ENCODE measurements at regions not wholly inside any gene's neighbourhood (a gene's known extent, or its start where the extent isn't known, plus 50 kb on each side); places are given as distances from the start of the nearest gene placed in this dataset.
"Not testable (repeated sequence)": the region's sequence is repeated elsewhere in the genome, so short reads cannot be mapped to it uniquely, and the experiment has no call there.

GRCh38 chr4:165548702-165549101 lies 169.9 kb downstream of the CPE start:
- in situ Hi-C loops (cut with HindIII; ENCODE audit: low sequenced_read_pairs), result no loop called here
- no peak for DNase-seq (ENCODE audit: low spot score)

DNA sequence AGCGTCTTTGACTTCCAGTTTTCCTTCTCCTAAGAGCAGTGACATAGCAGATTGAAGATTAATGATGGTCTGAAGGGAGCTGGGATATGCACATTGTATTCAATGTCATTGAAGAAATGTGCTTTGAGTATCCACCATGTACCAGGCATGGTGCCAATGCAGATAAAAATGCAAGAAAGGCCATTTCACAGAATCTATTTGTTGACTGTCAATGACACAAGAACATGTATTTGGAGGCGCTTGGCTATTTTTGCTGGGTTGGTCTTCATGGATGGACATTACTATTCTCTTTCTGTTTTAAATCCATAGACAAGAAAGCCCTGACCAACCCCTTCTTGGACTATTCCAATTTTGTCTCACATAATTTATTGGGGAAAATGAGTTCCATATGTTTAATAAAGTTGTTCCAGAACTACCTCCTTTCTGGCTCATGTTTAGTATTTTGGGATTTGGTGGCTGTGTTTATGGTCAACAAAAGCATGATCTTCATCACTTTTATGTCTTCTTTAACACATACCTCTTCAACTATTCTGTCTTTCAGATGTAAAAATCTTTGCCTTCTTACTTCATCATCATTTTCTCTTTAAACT lies 174.5 kb downstream of the CPE start:
- in situ Hi-C loops (cut with HindIII; ENCODE audit: low sequenced_read_pairs), result no loop called here
- no peak for DNase-seq (ENCODE audit: low spot score)

DNA sequence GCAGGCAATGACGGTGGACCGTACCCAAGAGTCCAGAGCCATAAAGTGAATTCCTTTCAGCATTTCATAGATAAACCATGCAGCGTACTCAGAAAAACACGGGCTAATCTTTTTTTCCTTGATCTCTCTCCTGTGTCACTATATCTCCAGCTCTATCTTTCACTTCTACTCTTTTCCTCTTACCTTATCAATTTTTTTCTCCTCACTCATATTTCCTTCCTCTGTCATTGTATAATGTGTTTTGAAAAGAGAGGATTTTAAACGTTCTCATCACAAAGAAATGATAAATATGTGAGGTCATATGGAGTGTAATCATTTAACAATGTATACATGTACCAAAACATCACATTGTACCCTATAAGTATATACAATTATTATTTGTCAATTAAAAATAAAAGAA lies 176.5 kb downstream of the CPE start:
- in situ Hi-C loops (cut with HindIII; ENCODE audit: low sequenced_read_pairs), result no loop called here
- DNase-seq (ENCODE audit: low spot score), result no peak

DNA sequence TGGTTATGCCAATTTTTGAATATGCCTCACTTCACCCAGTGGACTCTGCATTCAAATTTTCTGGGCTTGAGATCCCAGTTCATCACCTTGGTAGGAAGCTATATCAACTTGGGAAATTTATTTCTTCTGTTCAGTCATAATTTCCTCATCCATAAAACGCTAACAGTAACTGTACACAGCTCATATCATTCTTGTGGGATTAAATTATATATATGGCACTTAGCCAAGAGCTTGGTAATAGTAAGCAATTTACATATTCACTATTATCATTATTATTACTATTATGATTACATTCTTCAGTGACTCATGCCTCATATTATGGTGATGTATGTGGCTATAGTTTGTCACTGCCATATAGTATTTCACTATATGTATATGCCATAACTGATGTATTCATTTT lies 177.6 kb downstream of the CPE start:
- no peak for DNase-seq (ENCODE audit: low spot score)
- in situ Hi-C loops (cut with HindIII; ENCODE audit: low sequenced_read_pairs), result no loop called here

DNA sequence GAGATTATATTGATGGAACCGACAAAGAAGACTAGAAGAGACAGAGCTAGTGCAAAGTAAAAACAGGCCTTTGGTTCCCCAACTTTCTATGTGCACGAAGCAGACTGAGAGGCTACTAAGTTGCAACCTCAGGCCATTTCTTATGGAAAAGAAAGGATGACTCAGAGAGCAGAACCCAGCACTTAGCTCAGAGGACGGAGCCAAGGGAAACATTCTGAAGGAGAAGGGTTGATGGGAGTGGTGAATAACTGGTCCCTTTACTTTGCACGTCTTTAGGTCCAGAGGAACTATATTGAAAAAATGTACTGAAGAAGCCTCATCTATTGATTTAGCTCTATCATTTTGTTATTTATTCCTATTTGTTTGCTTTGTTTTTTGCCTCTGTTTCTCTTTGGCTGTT lies 182.1 kb downstream of the CPE start:
- in situ Hi-C loops (cut with HindIII; ENCODE audit: low sequenced_read_pairs), result no loop called here

GRCh38 chr4:165563851-165564250 lies 185.0 kb downstream of the CPE start:
- no peak for DNase-seq (ENCODE audit: low spot score)
- in situ Hi-C loops (cut with HindIII; ENCODE audit: low sequenced_read_pairs), result no loop called here

More for the DNA sequence above, 182.1 kb downstream of the CPE start:
- DNase-seq (ENCODE audit: low spot score), result no peak

GRCh38 chr4:165569031-165569430 lies 190.2 kb downstream of the CPE start:
- no peak for DNase-seq (ENCODE audit: low spot score)
- in situ Hi-C loops (cut with HindIII; ENCODE audit: low sequenced_read_pairs), result no loop called here

DNA sequence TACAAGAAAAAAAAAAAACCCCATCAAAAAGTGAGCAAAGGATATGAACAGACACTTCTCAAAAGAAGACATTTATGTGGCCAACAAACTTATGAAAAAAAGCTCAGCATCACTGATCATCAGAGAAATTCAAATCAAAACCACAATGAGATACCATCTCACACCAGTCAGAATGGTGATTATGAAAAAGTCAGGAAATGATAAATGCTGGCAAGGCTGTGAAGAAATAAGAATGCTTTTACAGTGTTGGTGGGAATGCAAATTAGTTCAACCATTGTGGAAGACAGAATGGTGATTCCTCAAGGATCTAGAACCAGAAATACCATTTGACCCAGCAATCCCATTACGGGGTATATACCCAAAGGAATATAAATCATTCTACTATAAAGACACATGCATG lies 192.7 kb downstream of the CPE start:
- in situ Hi-C loops (cut with HindIII; ENCODE audit: low sequenced_read_pairs), result not testable (repeated sequence)

GRCh38 chr4:165580351-165580905 lies 201.6 kb downstream of the CPE start:
- in situ Hi-C loops (cut with HindIII; ENCODE audit: low sequenced_read_pairs), result no loop called here
- DNase-seq (ENCODE audit: low spot score), result no peak

More for the DNA sequence above, 192.7 kb downstream of the CPE start:
- not testable (repeated sequence) for DNase-seq (ENCODE audit: low spot score)

DNA sequence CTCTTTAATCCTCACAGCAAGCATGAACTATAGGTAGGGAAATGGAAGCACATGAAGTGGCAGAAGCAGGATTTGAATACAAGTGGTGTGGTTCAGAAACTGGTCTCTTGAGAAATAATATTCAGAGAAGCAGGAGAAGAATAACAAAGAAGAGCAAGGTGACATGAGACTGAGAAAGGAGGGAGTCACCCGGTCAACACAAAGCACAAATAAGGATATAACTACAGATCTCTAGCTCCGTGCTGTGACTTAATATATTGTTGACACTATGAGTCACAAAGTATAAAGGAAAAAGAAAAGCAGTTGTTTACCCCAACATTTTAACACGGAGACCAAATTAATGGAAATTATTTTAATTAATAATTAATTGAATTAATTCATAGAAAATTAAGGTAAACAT lies 204.5 kb downstream of the CPE start:
- DNase-seq (ENCODE audit: low spot score), result no peak
- in situ Hi-C loops (cut with HindIII; ENCODE audit: low sequenced_read_pairs), result no loop called here

DNA sequence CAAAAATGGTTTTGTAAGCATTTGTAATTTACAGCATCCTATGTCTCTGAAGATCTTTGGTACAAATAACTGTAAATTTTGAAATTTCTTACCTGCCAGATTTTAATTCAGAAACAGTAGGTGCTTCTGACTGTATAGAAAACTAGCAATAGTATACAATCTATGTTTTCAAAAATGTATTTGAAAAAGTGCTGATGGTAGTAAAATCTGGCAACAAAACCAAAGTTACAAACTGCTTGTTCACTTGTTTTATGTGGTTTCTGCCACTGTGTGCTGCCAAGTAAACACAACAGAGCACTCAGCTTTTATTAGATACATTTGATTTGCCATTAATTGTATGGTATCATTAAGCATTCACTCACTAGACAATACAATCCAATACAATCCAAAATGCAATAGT lies 206.1 kb downstream of the CPE start:
- in situ Hi-C loops (cut with HindIII; ENCODE audit: low sequenced_read_pairs), result no loop called here
- DNase-seq (ENCODE audit: low spot score), result no peak

DNA sequence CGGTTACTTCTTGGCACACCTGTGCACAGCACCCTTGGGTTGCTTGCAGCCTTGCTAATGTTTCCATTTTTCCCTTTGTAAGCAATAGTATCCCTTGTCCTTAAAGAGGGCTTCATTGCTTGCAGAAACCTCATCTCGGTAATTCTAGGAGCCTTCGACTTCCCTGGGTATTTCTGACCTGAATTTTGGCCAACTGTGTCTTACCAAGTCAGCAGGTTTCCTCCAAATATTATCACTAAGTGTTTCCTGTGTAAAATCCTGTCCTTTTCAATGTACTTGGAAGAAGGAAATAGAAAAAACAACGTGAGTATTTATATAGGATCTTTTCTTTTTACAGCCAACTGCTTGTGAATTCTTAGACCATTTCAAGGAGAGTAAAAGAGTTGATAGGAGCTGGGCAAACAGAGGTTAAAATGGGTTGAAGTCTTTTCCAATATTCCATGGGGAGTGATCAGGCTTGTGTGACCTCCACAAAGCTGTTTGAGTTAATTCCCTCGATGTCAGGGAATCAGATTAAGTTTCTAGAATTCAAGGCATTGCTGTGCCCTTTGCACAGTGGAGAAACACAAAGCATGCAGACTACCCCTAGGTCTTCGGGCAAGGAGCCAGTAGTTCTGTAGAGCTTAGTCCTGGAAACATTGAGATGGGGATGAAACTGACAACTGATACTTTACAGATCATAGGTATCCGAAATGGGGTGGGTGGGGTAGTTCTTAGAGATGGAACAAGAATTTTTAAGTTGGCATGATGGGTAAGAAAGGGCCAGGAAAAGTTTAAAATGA lies 209.9 kb downstream of the CPE start:
- peak; percentile 26 for DNase-seq (ENCODE audit: low spot score)
- in situ Hi-C loops (cut with HindIII; ENCODE audit: low sequenced_read_pairs), result no loop called here

GRCh38 chr4:165592386-165592785 lies 213.6 kb downstream of the CPE start:
- in situ Hi-C loops (cut with HindIII; ENCODE audit: low sequenced_read_pairs), result no loop called here
- no peak for DNase-seq (ENCODE audit: low spot score)

- in situ Hi-C loops (cut with HindIII; ENCODE audit: low sequenced_read_pairs), result no loop called here
- DNase-seq (ENCODE audit: low spot score), result no peak
Measured at GRCh38 chr4:165597581-165598480, 219.0 kb downstream of the CPE start.

GRCh38 chr4:165600959-165601683 lies 222.3 kb downstream of the CPE start:
- in situ Hi-C loops (cut with HindIII; ENCODE audit: low sequenced_read_pairs), result no loop called here
- no peak for DNase-seq (ENCODE audit: low spot score)

DNA sequence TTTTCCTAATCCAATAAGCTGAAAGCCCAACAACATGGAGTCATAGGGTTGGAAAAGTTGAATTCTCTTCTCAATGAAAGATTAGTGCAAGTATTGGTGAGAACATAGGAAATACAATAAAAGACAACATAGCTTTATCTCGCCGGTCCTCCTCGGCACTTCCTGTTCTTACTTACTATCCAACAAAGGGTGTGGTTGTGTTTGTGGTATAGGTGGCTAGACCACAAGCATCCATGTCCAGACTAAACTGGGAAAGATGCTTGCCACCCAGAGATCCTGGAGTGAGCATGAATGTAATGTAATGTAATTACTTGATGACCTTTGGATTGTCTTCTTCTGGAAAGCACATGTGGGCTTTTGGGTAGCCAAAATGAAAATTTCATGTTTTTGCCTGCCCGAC lies 223.8 kb downstream of the CPE start:
- in situ Hi-C loops (cut with HindIII; ENCODE audit: low sequenced_read_pairs), result no loop called here
- DNase-seq (ENCODE audit: low spot score), result no peak

- no peak for DNase-seq (ENCODE audit: low spot score)
- in situ Hi-C loops (cut with HindIII; ENCODE audit: low sequenced_read_pairs), result no loop called here
Measured at GRCh38 chr4:165604181-165604580, 225.4 kb downstream of the CPE start.

DNA sequence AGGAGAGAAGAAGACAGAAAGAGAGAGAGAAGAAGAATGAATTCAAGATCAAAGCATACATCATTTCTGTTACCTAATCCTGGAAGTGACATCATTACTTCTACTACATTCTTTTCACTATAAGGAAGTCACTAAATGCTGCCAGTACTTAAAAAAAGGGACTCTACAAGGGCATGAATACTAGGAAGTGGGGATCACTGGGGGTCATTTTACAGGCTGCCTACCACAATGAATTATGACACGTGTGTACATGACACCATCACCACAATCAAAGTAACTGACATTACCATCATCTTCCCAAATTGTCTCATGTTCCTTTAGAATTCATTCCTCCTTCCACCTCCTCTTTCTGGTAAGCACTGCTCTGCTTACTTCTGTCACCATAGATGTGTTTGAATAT lies 227.0 kb downstream of the CPE start:
- DNase-seq (ENCODE audit: low spot score), result no peak
- in situ Hi-C loops (cut with HindIII; ENCODE audit: low sequenced_read_pairs), result no loop called here
